ENCODE measurements at regions not wholly inside any gene's neighbourhood (a gene's known extent, or its start where the extent isn't known, plus 50 kb on each side); places are given as distances from the start of the nearest gene placed in this dataset.

GRCh38 chr16:86048882-86049585 is 150.1 kb downstream of the IRF8 start:
- no peak for TF ChIP-seq CTCF (IDR thresholded peaks at IDR 0.05; ENCODE audit: extremely low read depth, low read depth, low read length)
- H3K4me3 ChIP-seq (ENCODE audit: insufficient read depth, low read length): no peak overlapping the region
- no peaks in the 10 kb centered on the region for H3K79me2 ChIP-seq (ENCODE audit: insufficient read depth, low read length)
- H3K27me3 ChIP-seq (ENCODE audit: insufficient read depth, low read length): peaks cover 23% of the 10 kb centered on the region
- no peak overlapping the region for H2AFZ ChIP-seq (ENCODE audit: low read length)
- H3K36me3 ChIP-seq (ENCODE audit: insufficient read depth, low read length): no peaks in the 10 kb centered on the region
- no peak overlapping the region for H3K4me2 ChIP-seq (ENCODE audit: insufficient read depth, low read length)
- H3K27ac ChIP-seq (ENCODE audit: low read depth, low read length): no peak overlapping the region
- no peaks in the 10 kb centered on the region for H4K20me1 ChIP-seq (ENCODE audit: insufficient read depth, low read length)
- DNase-seq (ENCODE audit: insufficient read length, low spot score, missing footprints): peak; percentile 71
- H3K9me3 ChIP-seq (ENCODE audit: low read depth, low read length): no peaks in the 10 kb centered on the region
- H3K4me1 ChIP-seq (ENCODE audit: insufficient read depth, low read length): no peaks in the 10 kb centered on the region

GRCh38 chr16:86049641-86050040 is 150.7 kb downstream of the IRF8 start:
- Histone ChIP-seq H4K20me1 (ENCODE audit: insufficient read depth, low read length) (no peaks in the 10 kb centered on the region), H2AFZ (ENCODE audit: low read length) (no peak overlapping the region), H3K36me3 (ENCODE audit: insufficient read depth, low read length) (no peaks in the 10 kb centered on the region), H3K27me3 (ENCODE audit: insufficient read depth, low read length) (peaks cover 23% of the 10 kb centered on the region), H3K79me2 (ENCODE audit: insufficient read depth, low read length) (no peaks in the 10 kb centered on the region), H3K9me3 (ENCODE audit: low read depth, low read length) (no peaks in the 10 kb centered on the region), H3K4me3 (ENCODE audit: insufficient read depth, low read length) (no peak overlapping the region), H3K27ac (ENCODE audit: low read depth, low read length) (no peak overlapping the region), H3K4me1 (ENCODE audit: insufficient read depth, low read length) (no peaks in the 10 kb centered on the region), H3K4me2 (ENCODE audit: insufficient read depth, low read length) (no peak overlapping the region)
- no peak for TF ChIP-seq CTCF (IDR thresholded peaks at IDR 0.05; ENCODE audit: extremely low read depth, low read depth, low read length)
- peak; percentile 11 for DNase-seq (ENCODE audit: insufficient read length, low spot score, missing footprints)

- no peaks in the 10 kb centered on the region for H3K36me3 ChIP-seq (ENCODE audit: insufficient read depth, low read length)
- no peaks in the 10 kb centered on the region for H3K4me1 ChIP-seq (ENCODE audit: insufficient read depth, low read length)
Measured at GRCh38 chr16:86050111-86050510, 151.1 kb downstream of the IRF8 start.

More at GRCh38 chr16:86050111-86050510, 151.1 kb downstream of the IRF8 start:
- Histone ChIP-seq H3K79me2 (ENCODE audit: insufficient read depth, low read length) (no peaks in the 10 kb centered on the region), H3K4me2 (ENCODE audit: insufficient read depth, low read length) (no peak overlapping the region), H4K20me1 (ENCODE audit: insufficient read depth, low read length) (no peaks in the 10 kb centered on the region), H2AFZ (ENCODE audit: low read length) (no peak overlapping the region), H3K4me3 (ENCODE audit: insufficient read depth, low read length) (no peak overlapping the region), H3K27ac (ENCODE audit: low read depth, low read length) (no peak overlapping the region), H3K27me3 (ENCODE audit: insufficient read depth, low read length) (peaks cover 23% of the 10 kb centered on the region), H3K9me3 (ENCODE audit: low read depth, low read length) (no peaks in the 10 kb centered on the region)
- TF ChIP-seq CTCF (IDR thresholded peaks at IDR 0.05; ENCODE audit: extremely low read depth, low read depth, low read length): no peak
- no peak for DNase-seq (ENCODE audit: insufficient read length, low spot score, missing footprints)
